ENCODE measurements at regions not wholly inside any gene's neighbourhood (a gene's known extent, or its start where the extent isn't known, plus 50 kb on each side); places are given as distances from the start of the nearest gene placed in this dataset.

DNA sequence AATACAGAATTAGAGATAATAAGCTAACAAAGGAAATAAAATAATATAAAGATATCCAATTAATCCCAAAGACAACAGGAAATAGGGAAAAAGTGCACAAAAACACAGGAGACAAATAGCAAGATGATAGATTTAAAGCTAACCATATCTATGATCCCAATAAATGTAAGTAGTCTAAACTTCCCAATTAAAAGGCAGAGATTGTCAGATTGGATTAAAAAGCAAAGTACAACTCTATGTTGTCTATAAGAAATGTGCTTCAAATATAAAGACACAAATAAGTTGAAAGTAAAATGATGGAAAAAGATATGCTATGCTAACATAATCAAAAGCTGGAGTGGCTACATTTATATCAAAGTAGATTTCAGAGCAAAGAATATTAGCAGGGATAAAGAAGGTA is 133.1 kb upstream of the ATP2B2 start:
- no peak for TF ChIP-seq CTCF (IDR thresholded peaks at IDR 0.05 in 8 of 11, conservative IDR thresholded peaks at IDR 0.05 in 3 of 11)
- no peak for TF ChIP-seq POLR2A (IDR thresholded peaks at IDR 0.05)
